Liver (tissue), 3 donors: ENCODE measurements at regions not wholly inside any gene's neighbourhood (a gene's known extent, or its start where the extent isn't known, plus 50 kb on each side); places are given as distances from the start of the nearest gene placed in this dataset.

ENCODE experiments used
- GABPA ChIP-seq, 2 donors: IDR thresholded peaks in 1 of 2; conservative IDR thresholded peaks in 1 of 2; 2 replicates each; pipeline ENCODE4 v1.6.1; 2016; ENCODE audit warnings: antibody characterized with exemption in 2 of 2, mild to moderate bottlenecking in 1 of 2, moderate library complexity in 1 of 2
- JUND ChIP-seq, 2 donors: IDR thresholded peaks; 2 replicates each; pipeline ENCODE4 v1.6.1; 2016; ENCODE audit warnings: antibody characterized with exemption in 2 of 2
- ZBTB33 ChIP-seq: IDR thresholded peaks from 2 replicates; pipeline ENCODE4 v1.6.1; 2016; ENCODE audit warnings: antibody characterized with exemption
- TF ChIP-seq, protein P1 (sequence below): fragments of 150-350 bp; IDR thresholded peaks from 2 replicates; pipeline ENCODE4 v1.5.1; 2017; ENCODE audit warnings: improper control_type of control experiment, low read depth, low read length; ENCODE audit not compliant: missing input control
- donor health status: healthy.
- donor health status: healthy.

DNA sequence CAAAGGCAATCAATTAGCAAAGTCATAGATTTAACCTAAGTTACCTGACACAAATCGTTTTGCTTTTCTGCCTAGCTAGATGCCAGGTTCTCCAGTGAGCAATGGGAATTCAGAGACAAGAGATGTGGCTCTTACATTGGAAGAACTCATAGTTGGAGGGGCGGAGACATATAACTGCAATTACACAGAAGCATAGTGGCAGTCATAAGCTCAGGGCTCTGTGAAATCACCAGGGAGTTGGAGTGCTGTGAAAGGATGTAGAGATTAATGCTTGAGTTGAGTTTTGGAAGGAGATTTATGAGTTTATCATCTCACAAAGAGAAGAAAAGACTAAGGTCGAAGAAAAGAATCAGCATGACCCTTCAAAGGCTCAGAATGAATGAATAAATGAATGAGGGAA is 457.2 kb upstream of the TRIB2 start:
- no peak for TF ChIP-seq GABPA (IDR thresholded peaks at IDR 0.05 in 1 of 2, conservative IDR thresholded peaks at IDR 0.05 in 1 of 2)
- TF ChIP-seq, protein P1, sequence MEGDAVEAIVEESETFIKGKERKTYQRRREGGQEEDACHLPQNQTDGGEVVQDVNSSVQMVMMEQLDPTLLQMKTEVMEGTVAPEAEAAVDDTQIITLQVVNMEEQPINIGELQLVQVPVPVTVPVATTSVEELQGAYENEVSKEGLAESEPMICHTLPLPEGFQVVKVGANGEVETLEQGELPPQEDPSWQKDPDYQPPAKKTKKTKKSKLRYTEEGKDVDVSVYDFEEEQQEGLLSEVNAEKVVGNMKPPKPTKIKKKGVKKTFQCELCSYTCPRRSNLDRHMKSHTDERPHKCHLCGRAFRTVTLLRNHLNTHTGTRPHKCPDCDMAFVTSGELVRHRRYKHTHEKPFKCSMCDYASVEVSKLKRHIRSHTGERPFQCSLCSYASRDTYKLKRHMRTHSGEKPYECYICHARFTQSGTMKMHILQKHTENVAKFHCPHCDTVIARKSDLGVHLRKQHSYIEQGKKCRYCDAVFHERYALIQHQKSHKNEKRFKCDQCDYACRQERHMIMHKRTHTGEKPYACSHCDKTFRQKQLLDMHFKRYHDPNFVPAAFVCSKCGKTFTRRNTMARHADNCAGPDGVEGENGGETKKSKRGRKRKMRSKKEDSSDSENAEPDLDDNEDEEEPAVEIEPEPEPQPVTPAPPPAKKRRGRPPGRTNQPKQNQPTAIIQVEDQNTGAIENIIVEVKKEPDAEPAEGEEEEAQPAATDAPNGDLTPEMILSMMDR: no peak
- no peak for TF ChIP-seq ZBTB33
- no peak for TF ChIP-seq JUND (IDR thresholded peaks at IDR 0.05)
